ENCODE measurements at regions not wholly inside any gene's neighbourhood (a gene's known extent, or its start where the extent isn't known, plus 50 kb on each side); places are given as distances from the start of the nearest gene placed in this dataset.
"Not testable (repeated sequence)": the region's sequence is repeated elsewhere in the genome, so short reads cannot be mapped to it uniquely, and the experiment has no call there.

- no peak for DNase-seq (ENCODE audit: low read depth in 2 of 2)
These were observed 229.1 kb upstream of the C9orf72 start for GRCh38 chr9:27802418-27802817.

- DNase-seq (ENCODE audit: low read depth in 2 of 2) = no peak
These were observed 235.6 kb upstream of the C9orf72 start for GRCh38 chr9:27808864-27809263.

GRCh38 chr9:27817747-27818146, 244.5 kb upstream of the C9orf72 start:
- no peak for DNase-seq (ENCODE audit: low read depth in 2 of 2)

GRCh38 chr9:27818348-27818747, 245.1 kb upstream of the C9orf72 start:
- DNase-seq (ENCODE audit: low read depth in 2 of 2) = no peak

GRCh38 chr9:27828908-27829307, 255.6 kb upstream of the C9orf72 start:
- no peak for DNase-seq (ENCODE audit: low read depth in 2 of 2)

GRCh38 chr9:27829621-27830020, 256.3 kb upstream of the C9orf72 start:
- DNase-seq (ENCODE audit: low read depth in 2 of 2) = no peak

GRCh38 chr9:27832108-27832507, 258.8 kb upstream of the C9orf72 start:
- DNase-seq (ENCODE audit: low read depth in 2 of 2) = not testable (repeated sequence)

GRCh38 chr9:27835286-27835685, 262.0 kb upstream of the C9orf72 start:
- DNase-seq (ENCODE audit: low read depth in 2 of 2) = no peak

GRCh38 chr9:27835746-27836145, 262.5 kb upstream of the C9orf72 start:
- DNase-seq (ENCODE audit: low read depth in 2 of 2) = no peak

GRCh38 chr9:27836661-27837401, 263.6 kb upstream of the C9orf72 start:
- DNase-seq (ENCODE audit: low read depth in 2 of 2) = no peak

GRCh38 chr9:27838876-27839275, 265.6 kb upstream of the C9orf72 start:
- no peak for DNase-seq (ENCODE audit: low read depth in 2 of 2)

GRCh38 chr9:27839767-27840166, 266.5 kb upstream of the C9orf72 start:
- DNase-seq (ENCODE audit: low read depth in 2 of 2) = not testable (repeated sequence)

GRCh38 chr9:27844797-27845196, 271.5 kb upstream of the C9orf72 start:
- DNase-seq (ENCODE audit: low read depth in 2 of 2) = no peak

- no peak for DNase-seq (ENCODE audit: low read depth in 2 of 2)
These were observed 274.1 kb upstream of the C9orf72 start for GRCh38 chr9:27847380-27847779.

GRCh38 chr9:27847818-27848217, 274.5 kb upstream of the C9orf72 start:
- DNase-seq (ENCODE audit: low read depth in 2 of 2) = no peak

GRCh38 chr9:27848315-27848714, 275.0 kb upstream of the C9orf72 start:
- no peak for DNase-seq (ENCODE audit: low read depth in 2 of 2)

- DNase-seq (ENCODE audit: low read depth in 2 of 2) = no peak
These were observed 278.6 kb upstream of the C9orf72 start for GRCh38 chr9:27851858-27852257.

GRCh38 chr9:27853529-27853928, 280.2 kb upstream of the C9orf72 start:
- DNase-seq (ENCODE audit: low read depth in 2 of 2) = no peak

GRCh38 chr9:27856054-27856453, 282.8 kb upstream of the C9orf72 start:
- no peak for DNase-seq (ENCODE audit: low read depth in 2 of 2)

GRCh38 chr9:27856748-27857147, 283.5 kb upstream of the C9orf72 start:
- DNase-seq (ENCODE audit: low read depth in 2 of 2) = no peak

GRCh38 chr9:27861887-27862286, 288.6 kb upstream of the C9orf72 start:
- peak; percentile 52 to 55 for DNase-seq (ENCODE audit: low read depth in 2 of 2)

- peak; percentile 21 to 31 for DNase-seq (ENCODE audit: low read depth in 2 of 2)
These were observed 291.6 kb upstream of the C9orf72 start for GRCh38 chr9:27864644-27865438.

GRCh38 chr9:27866741-27867140, 293.5 kb upstream of the C9orf72 start:
- DNase-seq (ENCODE audit: low read depth in 2 of 2) = no peak
